SK-N-MC (cell line): ENCODE measurements at regions not wholly inside any gene's neighbourhood (a gene's known extent, or its start where the extent isn't known, plus 50 kb on each side); places are given as distances from the start of the nearest gene placed in this dataset.

Experiments
- EZH2 ChIP-seq: fragments of 200-600 bp; sonication (generic); IDR thresholded peaks from one replicate; pipeline ENCODE4 v1.6.1; 2017; ENCODE audit warnings: antibody characterized with exemption
- POLR2AphosphoS5 ChIP-seq: IDR thresholded peaks from 2 replicates; pipeline ENCODE4 v1.6.1; 2012; ENCODE audit warnings: mild to moderate bottlenecking, low read depth, low read length, borderline replicate concordance

DNA sequence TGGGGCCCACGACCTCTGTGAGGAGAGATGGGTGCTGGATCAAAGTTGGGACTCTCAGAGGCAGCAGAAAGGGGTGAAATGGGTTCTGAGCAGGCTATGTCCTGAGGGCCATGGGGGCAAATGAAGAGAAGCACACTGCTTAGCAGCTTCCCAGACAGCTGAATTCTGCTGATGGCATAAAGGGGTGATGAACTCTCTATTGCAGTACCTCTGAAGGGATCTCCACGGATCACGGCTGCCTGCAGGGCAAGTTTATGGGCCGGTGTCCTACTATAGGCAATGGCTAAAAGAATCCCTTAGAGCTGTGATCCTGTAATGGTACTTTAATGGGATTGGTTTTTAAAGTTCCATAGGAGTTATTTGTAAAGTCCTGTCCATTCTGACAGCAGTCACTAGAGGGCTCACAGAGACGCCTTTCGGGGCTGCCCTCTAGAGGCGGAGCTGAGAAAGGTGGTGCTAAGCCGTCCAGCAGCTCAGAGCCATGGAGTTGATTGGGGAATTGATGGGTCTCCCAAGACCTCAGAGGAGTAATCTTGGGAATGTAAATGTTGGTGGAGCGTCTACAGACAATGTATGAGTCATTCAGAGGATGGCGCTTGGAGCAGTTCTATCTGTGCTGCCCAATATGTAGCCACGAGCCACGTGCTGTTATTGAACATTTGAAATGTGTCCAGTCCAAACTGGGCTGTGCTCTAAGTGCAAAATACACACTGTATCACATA, 287.3 kb downstream of the COG6 start:
- TF ChIP-seq POLR2AphosphoS5 (no peak), EZH2 (no peak)
